GM23338 (cell line): ENCODE measurements at regions not wholly inside any gene's neighbourhood (a gene's known extent, or its start where the extent isn't known, plus 50 kb on each side); places are given as distances from the start of the nearest gene placed in this dataset.

Source experiments
- ATAC-seq: fragments of 200-7000 bp; cut with Tn5 transposase; 3 replicates; pipeline ENCODE4 v1.9.1; 2020
- DNase-seq: peaks from one replicate; pipeline ENCODE4 v3.0.0-alpha.2; 2015; ENCODE audit warnings: low spot score
- H2AFZ ChIP-seq: fragments of 200-600 bp; sonication (generic); 2 replicates; pipeline ENCODE4 v1.8.0; 2016; ENCODE audit warnings: antibody characterized with exemption, mild to moderate bottlenecking, moderate library complexity
- H3F3A ChIP-seq: fragments of 200-600 bp; sonication (generic); replicated peaks from 2 replicates; pipeline ENCODE4 v1.8.0; 2017; ENCODE audit warnings: antibody characterized with exemption, mixed run types, low read depth
- H3K27ac ChIP-seq: fragments of 200-600 bp; sonication (generic); 2 replicates; pipeline ENCODE4 v1.6.1; 2016; ENCODE audit warnings: low read depth
- H3K27me3 ChIP-seq: fragments of 200-600 bp; sonication (generic); 2 replicates; pipeline ENCODE4 v1.8.0; 2016; ENCODE audit warnings: mild to moderate bottlenecking, mixed run types, moderate library complexity; ENCODE audit not compliant: insufficient read depth
- H3K36me3 ChIP-seq: fragments of 200-600 bp; sonication (generic); 2 replicates; pipeline ENCODE4 v1.8.0; 2016; ENCODE audit warnings: mild to moderate bottlenecking; ENCODE audit not compliant: insufficient read depth
- H3K4me1 ChIP-seq: fragments of 200-600 bp; sonication (generic); 2 replicates; pipeline ENCODE4 v1.8.0; 2016; ENCODE audit warnings: mild to moderate bottlenecking, moderate library complexity; ENCODE audit not compliant: insufficient read depth
- H3K4me2 ChIP-seq: fragments of 200-600 bp; sonication (generic); 2 replicates; pipeline ENCODE4 v1.7.1; 2017; ENCODE audit warnings: mixed run types
- H3K4me3 ChIP-seq: fragments of 200-600 bp; sonication (generic); 2 replicates; pipeline ENCODE4 v1.6.1; 2016; ENCODE audit warnings: mixed run types
- H3K79me2 ChIP-seq: fragments of 200-600 bp; sonication (generic); replicated peaks from 2 replicates; pipeline ENCODE4 v1.8.0; 2017; ENCODE audit warnings: mild to moderate bottlenecking; ENCODE audit not compliant: insufficient read depth
- H3K9me2 ChIP-seq: fragments of 200-600 bp; sonication (generic); 2 replicates; pipeline ENCODE4 v1.8.0; 2017; ENCODE audit not compliant: insufficient read depth
- H4K20me1 ChIP-seq: fragments of 200-600 bp; sonication (generic); replicated peaks from 2 replicates; pipeline ENCODE4 v1.8.0; 2017; ENCODE audit warnings: mild to moderate bottlenecking; ENCODE audit not compliant: insufficient read depth
- H3K27ac Mint-ChIP-seq: 2 replicates; pipeline ENCODE4 v1.8.0; 2020; ENCODE audit warnings: inconsistent platforms, mild to moderate bottlenecking, moderate library complexity, mixed read lengths
- H3K27me3 Mint-ChIP-seq: 3 replicates; pipeline ENCODE4 v1.8.0; 2022; ENCODE audit warnings: low read depth, mild to moderate bottlenecking, moderate library complexity, mixed read lengths, inconsistent platforms; ENCODE audit not compliant: insufficient read depth, poor library complexity
- H3K36me3 Mint-ChIP-seq: 3 replicates; pipeline ENCODE4 v1.8.0; 2021; ENCODE audit warnings: low read depth, mild to moderate bottlenecking, inconsistent platforms, moderate library complexity, mixed read lengths
- H3K4me1 Mint-ChIP-seq: 3 replicates; pipeline ENCODE4 v1.8.0; 2020; ENCODE audit warnings: mild to moderate bottlenecking, inconsistent platforms, mixed read lengths
- H3K4me3 Mint-ChIP-seq: 3 replicates; pipeline ENCODE4 v1.8.0; 2021; ENCODE audit warnings: moderate library complexity, mild to moderate bottlenecking, inconsistent platforms, mixed read lengths
- H3K9me3 Mint-ChIP-seq: 3 replicates; pipeline ENCODE4 v1.8.0; 2020; ENCODE audit warnings: moderate library complexity, mild to moderate bottlenecking, inconsistent platforms, mixed read lengths
- CREB1 ChIP-seq: fragments of 250-450 bp; sonication (Bioruptor Pico); IDR thresholded peaks from 2 replicates; pipeline ENCODE4 v1.5.0; 2020; ENCODE audit warnings: low read depth, mild to moderate bottlenecking, moderate library complexity
- CTCF ChIP-seq, 2 experiments: fragments of 200-600 bp in 1 of 2; sonication (generic) in 1 of 2; conservative IDR thresholded peaks; 2 replicates each; pipeline versions ENCODE4 v1.5.1 to v1.6.1; 2016 to 2017; ENCODE audit warnings: antibody characterized with exemption in 2 of 2, low read depth in 2 of 2, mild to moderate bottlenecking in 2 of 2, moderate library complexity in 1 of 2
- ETS1 ChIP-seq: IDR thresholded peaks from 2 replicates; pipeline ENCODE4 v1.6.1; 2016; ENCODE audit warnings: antibody characterized with exemption
- EZH2 ChIP-seq: fragments of 200-600 bp; sonication (generic); IDR thresholded peaks from one replicate; pipeline ENCODE4 v1.8.0; 2017; ENCODE audit warnings: antibody characterized with exemption, mild to moderate bottlenecking, low read depth; ENCODE audit not compliant: unreplicated experiment
- EZH2phosphoT487 ChIP-seq: fragments of 200-600 bp; sonication (generic); IDR thresholded peaks from one replicate; pipeline ENCODE4 v1.8.1; 2018; ENCODE audit warnings: antibody characterized with exemption; ENCODE audit not compliant: unreplicated experiment
- JUNB ChIP-seq: IDR thresholded peaks from one replicate; pipeline ENCODE4 v1.6.1; 2016; ENCODE audit warnings: antibody characterized with exemption; ENCODE audit not compliant: unreplicated experiment
- NANOG ChIP-seq: IDR thresholded peaks from 2 replicates; pipeline ENCODE4 v1.6.1; 2016; ENCODE audit warnings: antibody characterized with exemption, borderline replicate concordance
- POLR2AphosphoS5 ChIP-seq: IDR thresholded peaks from 2 replicates; pipeline ENCODE4 v1.6.1; 2016; ENCODE audit warnings: antibody characterized with exemption, low read depth
- REST ChIP-seq: IDR thresholded peaks from one replicate; pipeline ENCODE4 v1.6.1; 2018; ENCODE audit warnings: antibody characterized with exemption; ENCODE audit not compliant: unreplicated experiment
- STAT1 ChIP-seq: IDR thresholded peaks from one replicate; pipeline ENCODE4 v1.6.1; 2016; ENCODE audit warnings: antibody characterized with exemption; ENCODE audit not compliant: unreplicated experiment
- ZNF114 ChIP-seq: fragments of 250-450 bp; sonication (Bioruptor Pico); IDR thresholded peaks from 2 replicates; pipeline ENCODE4 v1.5.0; 2020; ENCODE audit warnings: mild to moderate bottlenecking, moderate library complexity
- ZNF331 ChIP-seq: fragments of 250-450 bp; sonication (Bioruptor Pico); IDR thresholded peaks from 2 replicates; pipeline ENCODE4 v1.5.0; 2020; ENCODE audit warnings: low read depth, mild to moderate bottlenecking, moderate library complexity
- ZNF462 ChIP-seq: fragments of 250-450 bp; sonication (Bioruptor Pico); IDR thresholded peaks from 2 replicates; pipeline ENCODE4 v1.5.0; 2020; ENCODE audit warnings: mild to moderate bottlenecking, moderate library complexity

- no peaks in the 10 kb centered on the region; the same call in 1 of the 2 replicates for H3K4me1 ChIP-seq
- ATAC-seq, result no peak
- no peak overlapping the region for H3K4me3 ChIP-seq
- no peaks in the 10 kb centered on the region for H3K9me2 ChIP-seq
- H3K4me2 ChIP-seq, result no peak overlapping the region
- peak overlapping the region; percentile 60; the same call in 1 of the 2 replicates for H3K27ac Mint-ChIP-seq
- H3K27me3 Mint-ChIP-seq, result peaks cover 6% of the 10 kb centered on the region
- H3K27ac ChIP-seq, result no peak overlapping the region
- no peaks in the 10 kb centered on the region for H3K79me2 ChIP-seq
- TF ChIP-seq EZH2 (no peak), ETS1 (no peak), ZNF114 (CRISPR knock-in tag) (no peak), REST (no peak), POLR2AphosphoS5 (no peak), STAT1 (no peak), ZNF331 (CRISPR knock-in tag) (no peak), CTCF (conservative IDR thresholded peaks at IDR 0.05; ENCODE audit: low read depth in 2 of 2) (no peak), EZH2phosphoT487 (no peak), CREB1 (CRISPR knock-in tag) (no peak), NANOG (no peak), ZNF462 (CRISPR knock-in tag) (no peak), JUNB (no peak)
- H3K9me3 Mint-ChIP-seq, result no peaks in the 10 kb centered on the region
- peaks cover 25% of the 10 kb centered on the region for H3K4me1 Mint-ChIP-seq
- no peaks in the 10 kb centered on the region for H3K36me3 ChIP-seq
- no peaks in the 10 kb centered on the region for H4K20me1 ChIP-seq
- H3K27me3 ChIP-seq, result no peaks in the 10 kb centered on the region
- H3F3A ChIP-seq, result no peaks in the 10 kb centered on the region
- H3K36me3 Mint-ChIP-seq, result no peaks in the 10 kb centered on the region
- H3K4me3 Mint-ChIP-seq, result no peak overlapping the region
- no peak overlapping the region for H2AFZ ChIP-seq
- no peak for DNase-seq
These were observed 77.0 kb downstream of the MRPL14 start for GRCh38 chr6:44049989-44050871.
